B cell (primary cell): ENCODE measurements at regions not wholly inside any gene's neighbourhood (a gene's known extent, or its start where the extent isn't known, plus 50 kb on each side); places are given as distances from the start of the nearest gene placed in this dataset.

Source experiments
- EZH2 ChIP-seq: IDR thresholded peaks from 2 replicates; pipeline ENCODE4 v1.6.1; 2012; ENCODE audit warnings: borderline replicate concordance, low read depth, mild to moderate bottlenecking, moderate library complexity, low read length; ENCODE audit not compliant: insufficient read depth, poor library complexity, severe bottlenecking
- TF ChIP-seq, protein P1 (sequence below): fragments of 200-600 bp; IDR thresholded peaks from one replicate; pipeline ENCODE4 v1.8.0; 2022; ENCODE audit warnings: antibody characterized with exemption, mild to moderate bottlenecking

DNA sequence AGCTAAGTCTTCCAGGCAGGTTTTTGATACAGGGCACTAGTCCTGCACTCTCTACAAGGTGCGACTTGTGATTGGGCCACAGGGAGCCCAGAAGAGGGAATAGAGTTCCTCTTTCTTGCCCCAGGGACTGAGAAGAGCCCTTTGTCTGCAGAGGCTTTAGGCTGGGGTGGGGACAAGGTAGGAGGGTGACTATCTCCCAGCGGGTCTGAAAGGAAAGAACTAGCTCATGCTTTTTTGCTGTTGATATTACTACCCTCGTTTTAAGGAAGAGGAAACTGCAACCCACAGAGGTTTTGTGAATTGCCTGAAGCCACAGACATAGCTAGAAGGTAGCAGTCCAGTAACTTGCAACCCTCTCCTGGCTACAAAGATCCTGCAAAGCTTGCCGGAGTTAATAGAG lies 615.2 kb downstream of the MATN1 start:
- TF ChIP-seq, protein P1, sequence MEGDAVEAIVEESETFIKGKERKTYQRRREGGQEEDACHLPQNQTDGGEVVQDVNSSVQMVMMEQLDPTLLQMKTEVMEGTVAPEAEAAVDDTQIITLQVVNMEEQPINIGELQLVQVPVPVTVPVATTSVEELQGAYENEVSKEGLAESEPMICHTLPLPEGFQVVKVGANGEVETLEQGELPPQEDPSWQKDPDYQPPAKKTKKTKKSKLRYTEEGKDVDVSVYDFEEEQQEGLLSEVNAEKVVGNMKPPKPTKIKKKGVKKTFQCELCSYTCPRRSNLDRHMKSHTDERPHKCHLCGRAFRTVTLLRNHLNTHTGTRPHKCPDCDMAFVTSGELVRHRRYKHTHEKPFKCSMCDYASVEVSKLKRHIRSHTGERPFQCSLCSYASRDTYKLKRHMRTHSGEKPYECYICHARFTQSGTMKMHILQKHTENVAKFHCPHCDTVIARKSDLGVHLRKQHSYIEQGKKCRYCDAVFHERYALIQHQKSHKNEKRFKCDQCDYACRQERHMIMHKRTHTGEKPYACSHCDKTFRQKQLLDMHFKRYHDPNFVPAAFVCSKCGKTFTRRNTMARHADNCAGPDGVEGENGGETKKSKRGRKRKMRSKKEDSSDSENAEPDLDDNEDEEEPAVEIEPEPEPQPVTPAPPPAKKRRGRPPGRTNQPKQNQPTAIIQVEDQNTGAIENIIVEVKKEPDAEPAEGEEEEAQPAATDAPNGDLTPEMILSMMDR, result no peak
- no peak for TF ChIP-seq EZH2
